Mammary epithelial cell (primary cell): ENCODE measurements at regions not wholly inside any gene's neighbourhood (a gene's known extent, or its start where the extent isn't known, plus 50 kb on each side); places are given as distances from the start of the nearest gene placed in this dataset.

ENCODE experiments used
- EZH2 ChIP-seq: IDR thresholded peaks from 2 replicates; pipeline ENCODE4 v1.6.1; 2012; ENCODE audit warnings: low read length, inconsistent platforms, borderline replicate concordance
- TF ChIP-seq, protein P1 (sequence below), 2 donors: IDR thresholded peaks in 1 of 2; conservative IDR thresholded peaks in 1 of 2; 2 replicates each; pipeline ENCODE4 v1.5.1; 2011 to 2012; ENCODE audit warnings: inconsistent platforms in 2 of 2, low read length in 2 of 2, mild to moderate bottlenecking in 2 of 2, control low read depth in 1 of 2, low read depth in 1 of 2; ENCODE audit not compliant: insufficient read depth in 1 of 2; ENCODE audit errors: extremely low read depth in 1 of 2

DNA sequence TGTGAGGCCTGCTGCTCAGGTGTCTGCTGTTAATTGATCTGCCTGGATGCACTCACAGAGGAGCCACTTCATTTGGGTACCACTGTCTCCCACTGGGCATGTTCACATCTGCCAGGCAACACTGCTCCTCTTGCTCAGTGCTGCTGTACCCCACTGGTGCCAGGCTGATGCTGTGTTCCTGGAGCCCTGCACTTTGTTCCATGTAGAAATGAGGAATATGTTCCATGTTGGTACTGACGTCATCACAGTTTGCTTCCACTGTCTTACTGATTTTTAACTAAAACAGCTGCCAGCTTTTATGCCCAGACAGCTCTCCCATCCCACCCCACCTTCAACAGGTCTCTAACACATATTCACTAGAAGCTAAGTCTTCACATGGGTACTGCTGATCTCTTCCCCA lies 355.7 kb downstream of the LRRC70 start:
- no peak for TF ChIP-seq EZH2
- TF ChIP-seq, protein P1, sequence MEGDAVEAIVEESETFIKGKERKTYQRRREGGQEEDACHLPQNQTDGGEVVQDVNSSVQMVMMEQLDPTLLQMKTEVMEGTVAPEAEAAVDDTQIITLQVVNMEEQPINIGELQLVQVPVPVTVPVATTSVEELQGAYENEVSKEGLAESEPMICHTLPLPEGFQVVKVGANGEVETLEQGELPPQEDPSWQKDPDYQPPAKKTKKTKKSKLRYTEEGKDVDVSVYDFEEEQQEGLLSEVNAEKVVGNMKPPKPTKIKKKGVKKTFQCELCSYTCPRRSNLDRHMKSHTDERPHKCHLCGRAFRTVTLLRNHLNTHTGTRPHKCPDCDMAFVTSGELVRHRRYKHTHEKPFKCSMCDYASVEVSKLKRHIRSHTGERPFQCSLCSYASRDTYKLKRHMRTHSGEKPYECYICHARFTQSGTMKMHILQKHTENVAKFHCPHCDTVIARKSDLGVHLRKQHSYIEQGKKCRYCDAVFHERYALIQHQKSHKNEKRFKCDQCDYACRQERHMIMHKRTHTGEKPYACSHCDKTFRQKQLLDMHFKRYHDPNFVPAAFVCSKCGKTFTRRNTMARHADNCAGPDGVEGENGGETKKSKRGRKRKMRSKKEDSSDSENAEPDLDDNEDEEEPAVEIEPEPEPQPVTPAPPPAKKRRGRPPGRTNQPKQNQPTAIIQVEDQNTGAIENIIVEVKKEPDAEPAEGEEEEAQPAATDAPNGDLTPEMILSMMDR (conservative IDR thresholded peaks at IDR 0.05 in 1 of 2, IDR thresholded peaks at IDR 0.05 in 1 of 2; ENCODE audit: extremely low read depth in 1 of 2, insufficient read depth in 1 of 2, low read depth in 1 of 2, low read length in 2 of 2), result no peak
